ENCODE measurements at regions not wholly inside any gene's neighbourhood (a gene's known extent, or its start where the extent isn't known, plus 50 kb on each side); places are given as distances from the start of the nearest gene placed in this dataset.

DNA sequence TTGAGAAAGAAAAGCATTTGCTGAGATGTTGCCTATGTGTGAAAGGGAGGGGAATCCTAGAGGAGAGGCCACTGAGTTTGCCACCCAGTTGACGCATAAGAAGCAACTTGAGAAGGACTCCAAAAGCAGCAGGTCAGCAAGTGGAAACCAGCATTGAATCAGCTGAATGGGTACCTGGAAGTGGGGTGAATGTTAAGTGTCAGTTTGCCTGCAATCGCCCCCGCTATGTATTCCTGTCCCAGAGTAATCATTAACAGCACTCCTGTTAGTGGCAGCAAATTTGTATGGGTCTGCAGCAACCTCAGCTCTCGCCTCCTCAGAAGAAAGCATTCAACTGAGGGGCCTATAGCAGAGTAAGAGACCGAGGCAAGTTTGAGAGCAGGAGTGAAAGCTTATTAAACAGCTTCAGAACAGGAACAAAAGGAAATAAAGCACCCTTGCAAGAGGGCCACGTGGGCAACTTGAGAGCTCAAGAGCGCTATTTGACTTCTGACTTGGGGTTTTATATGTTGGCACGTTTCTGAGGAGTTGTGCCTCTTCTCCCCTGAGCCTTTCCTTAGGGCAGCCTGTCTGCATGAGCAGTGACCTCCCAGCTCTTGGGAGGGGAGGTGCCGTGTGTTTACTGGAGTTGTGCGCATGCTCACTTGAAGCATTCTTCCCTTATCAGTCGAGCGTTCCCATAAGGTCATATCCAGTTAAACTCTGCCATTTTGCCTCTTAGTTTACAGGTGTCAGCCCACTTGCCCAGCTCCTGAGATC, 122.6 kb upstream of the PHACTR1 start:
- DNase-seq = no peak

DNA sequence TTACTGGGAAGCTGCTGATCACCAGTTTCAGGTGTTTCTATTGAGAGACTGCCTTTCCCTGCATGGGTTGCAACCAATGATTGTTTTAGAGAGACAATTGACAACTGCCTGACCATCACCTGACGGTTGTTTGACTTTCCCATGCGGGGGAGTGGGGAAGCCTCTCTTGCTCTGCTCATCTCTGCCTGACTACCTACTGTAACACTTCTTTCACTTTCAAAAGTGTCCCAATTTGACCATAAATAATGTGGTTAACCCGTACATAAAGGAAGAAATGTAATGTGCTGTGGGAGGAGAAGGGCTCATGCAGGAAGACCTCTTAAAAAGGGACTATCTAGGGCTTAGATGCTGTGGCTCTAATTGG, 122.1 kb upstream of the PHACTR1 start:
- no peak for DNase-seq

DNA sequence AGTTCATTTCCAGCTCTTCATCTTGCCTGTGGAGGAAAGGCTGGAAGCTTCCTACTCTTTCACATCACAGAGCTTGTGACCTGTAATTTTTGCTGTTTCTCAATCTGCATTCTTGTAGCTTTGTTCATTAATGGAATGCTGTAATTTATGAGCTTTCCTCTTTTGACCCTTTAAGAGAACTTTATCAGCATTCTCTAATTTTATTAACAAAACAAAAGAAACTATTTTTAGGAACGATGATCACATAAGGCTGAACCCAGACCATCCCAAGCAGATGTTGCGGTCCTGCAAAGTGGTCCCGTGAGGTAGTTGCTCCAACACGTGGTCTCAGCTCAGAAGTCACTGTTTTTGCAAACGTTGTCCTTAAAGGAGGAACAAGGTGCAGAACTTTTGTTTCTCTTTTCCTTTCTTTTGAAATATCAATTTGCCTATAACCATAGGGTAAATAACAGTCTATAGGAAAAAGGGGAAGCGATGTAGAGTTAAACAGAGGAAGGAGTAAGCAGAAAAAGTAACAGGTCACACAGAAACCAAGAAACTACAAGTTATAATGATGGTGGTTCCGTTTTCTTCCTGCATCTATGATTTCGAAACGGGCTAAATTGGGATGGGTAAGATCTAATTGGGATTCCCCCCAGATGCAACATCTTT, 121.3 kb upstream of the PHACTR1 start:
- no peak for DNase-seq

DNA sequence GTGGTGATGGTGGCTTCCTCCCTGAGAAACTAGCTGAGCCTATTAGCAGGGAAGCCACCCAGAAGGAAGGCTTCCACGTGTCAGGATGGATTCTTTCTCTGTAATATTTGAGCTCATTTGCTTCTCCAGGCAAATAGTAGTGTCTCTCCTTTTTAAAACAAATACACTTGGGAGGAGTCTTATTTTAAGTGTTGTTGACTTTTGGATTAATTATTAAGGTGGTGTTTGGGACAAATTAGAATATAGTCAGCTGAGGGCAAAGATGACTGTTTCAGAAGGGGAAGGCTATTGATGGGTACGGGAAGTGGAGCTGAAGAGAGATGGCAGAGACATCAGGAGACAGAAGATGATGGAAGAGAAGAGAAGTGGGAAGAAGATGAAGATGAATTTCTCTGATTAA, 119.8 kb upstream of the PHACTR1 start:
- DNase-seq = no peak

DNA sequence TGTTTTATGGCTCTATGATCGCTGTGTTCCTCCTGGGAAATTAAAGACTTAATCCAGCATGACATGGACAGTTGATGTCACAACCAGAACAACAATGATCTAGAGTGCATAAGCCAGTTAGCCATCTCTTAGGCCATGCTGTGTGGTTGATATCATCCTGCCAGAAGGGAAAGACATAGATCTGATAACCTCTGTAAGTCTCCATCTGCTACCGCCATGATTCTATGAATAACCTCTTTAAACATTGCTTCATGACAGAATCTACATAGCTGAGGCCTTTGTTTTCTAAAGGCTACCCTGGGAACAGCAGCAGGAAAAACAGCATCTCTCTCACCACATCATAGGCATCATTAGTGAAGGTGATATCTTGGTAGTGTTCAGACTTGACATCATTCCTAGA, 117.6 kb upstream of the PHACTR1 start:
- no peak for DNase-seq

DNA sequence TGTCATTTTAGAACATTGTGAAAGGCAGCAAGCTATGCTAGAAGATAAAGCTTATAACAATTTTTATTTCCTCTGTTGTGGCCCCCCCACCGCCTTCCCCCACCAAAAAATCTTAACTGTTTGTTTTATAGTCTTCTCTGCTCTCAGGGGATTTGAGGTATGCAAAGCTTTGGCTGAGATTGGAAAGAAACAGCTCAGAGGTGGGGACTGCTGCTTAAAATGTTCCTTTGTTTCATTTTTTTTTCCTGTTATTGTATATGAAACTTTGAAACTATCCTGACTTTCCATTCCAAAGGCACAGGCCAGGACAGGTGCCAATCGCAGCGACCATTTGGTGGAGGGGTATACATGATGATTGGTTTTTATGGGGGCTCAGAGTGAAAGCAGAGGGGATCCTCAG, 114.7 kb upstream of the PHACTR1 start:
- DNase-seq = no peak

DNA sequence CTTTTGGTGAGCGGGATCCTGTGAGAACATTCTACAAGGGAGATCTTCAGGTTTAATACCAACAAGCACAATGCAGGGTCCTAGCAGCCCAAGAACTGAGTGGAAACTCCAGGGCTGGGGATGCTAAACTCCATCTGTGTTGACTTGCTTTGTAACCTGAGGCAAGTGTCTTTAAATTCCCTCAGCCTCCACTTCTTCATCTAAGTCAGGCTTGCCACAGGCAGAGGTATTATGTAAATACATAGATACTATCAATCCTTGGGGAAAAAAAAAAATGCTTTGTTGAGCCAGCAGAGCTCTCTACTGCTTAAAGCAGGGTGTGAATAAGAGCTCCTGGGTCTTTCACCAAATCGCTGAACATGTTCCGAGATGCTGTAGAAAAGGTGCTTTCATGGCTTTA, 114.2 kb upstream of the PHACTR1 start:
- DNase-seq = no peak

DNA sequence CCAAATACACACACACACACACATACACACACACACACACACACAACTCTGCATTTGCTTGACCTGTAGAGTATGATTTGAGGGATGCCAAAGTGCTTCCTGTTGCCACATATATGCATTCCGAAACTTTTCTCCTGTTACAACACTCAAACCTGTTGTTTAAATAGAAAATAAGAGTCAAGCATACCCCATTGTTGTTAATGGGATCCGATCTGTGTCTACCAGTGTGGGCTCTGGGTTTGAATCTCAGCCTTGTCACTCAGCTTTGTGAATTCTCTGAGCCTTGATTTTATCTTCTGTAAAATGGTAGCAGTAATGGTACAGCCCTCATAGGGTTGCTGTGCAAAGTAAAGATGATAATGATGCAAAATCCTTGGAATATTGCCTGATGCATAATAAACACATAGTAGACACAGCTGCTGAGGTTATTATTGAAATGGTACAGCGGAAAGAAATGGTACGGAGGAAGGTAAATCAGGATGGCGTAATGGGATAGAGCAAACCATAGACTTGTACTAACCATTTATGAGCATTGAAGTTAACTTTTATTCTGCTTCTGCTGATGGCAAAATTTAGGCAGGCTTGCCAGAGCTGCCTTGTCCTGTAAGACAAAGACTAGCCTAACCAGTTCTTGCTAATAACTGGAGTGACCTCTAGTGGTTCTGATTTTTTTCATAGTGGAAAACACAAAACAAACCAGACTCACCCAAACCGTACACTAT, 113.5 kb upstream of the PHACTR1 start:
- DNase-seq = peak; percentile 4

DNA sequence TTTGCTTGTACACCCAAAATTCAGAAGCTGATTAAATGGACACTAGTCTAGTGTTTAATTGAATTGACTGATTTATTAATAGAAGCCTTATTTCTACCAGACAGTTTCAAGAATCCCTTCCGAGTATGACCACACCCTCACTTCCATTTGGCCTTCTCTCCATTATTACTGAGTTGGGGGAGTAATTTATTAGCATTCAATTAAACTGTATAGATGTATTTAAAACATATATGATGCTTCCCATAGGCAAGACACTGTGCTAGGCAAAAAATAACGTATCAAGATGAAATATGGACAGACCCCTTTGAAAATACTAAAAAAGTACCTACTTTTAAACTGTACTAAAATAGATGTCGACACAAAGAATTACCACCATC, 112.9 kb upstream of the PHACTR1 start:
- DNase-seq = no peak

DNA sequence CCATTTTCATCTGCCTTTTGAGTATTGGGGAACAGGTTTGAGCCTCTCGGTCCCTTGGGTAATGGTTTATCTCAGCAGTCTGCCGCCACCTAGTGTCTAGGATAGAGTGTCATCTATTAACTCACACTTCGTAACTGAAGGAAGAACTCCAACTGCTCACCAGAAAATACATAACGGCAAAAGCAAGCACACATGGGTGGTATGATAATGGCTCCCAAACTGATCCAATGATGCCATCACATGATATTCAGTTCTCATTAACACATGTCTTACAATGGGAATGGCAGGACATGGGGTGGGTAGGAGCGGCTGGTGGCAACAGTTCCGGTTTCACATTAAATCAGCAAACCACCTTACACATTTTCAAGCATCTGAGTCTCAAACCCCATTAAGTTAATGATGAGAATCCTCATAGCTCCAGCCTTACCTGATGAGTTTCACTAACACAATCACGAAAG, 110.7 kb upstream of the PHACTR1 start:
- DNase-seq = peak; percentile 70

DNA sequence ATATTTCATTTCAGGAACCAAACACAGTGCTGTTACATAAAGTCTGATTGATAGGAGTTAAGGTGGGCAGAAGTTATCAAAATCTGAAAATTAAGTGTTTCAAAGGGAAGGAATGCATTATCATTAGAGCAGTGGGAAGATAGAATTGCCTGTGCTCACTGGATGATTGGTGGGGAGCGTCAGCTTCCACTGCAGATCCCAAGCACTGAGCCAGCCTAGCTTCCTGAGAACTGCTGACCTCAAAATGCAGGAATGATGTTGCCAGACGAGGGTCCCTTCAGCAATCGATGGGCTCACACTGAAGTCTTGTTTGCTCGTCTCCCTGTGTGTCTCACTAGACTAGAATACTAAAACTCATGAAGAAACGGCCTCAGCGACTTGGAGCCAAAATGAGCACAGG, 110.0 kb upstream of the PHACTR1 start:
- no peak for DNase-seq

DNA sequence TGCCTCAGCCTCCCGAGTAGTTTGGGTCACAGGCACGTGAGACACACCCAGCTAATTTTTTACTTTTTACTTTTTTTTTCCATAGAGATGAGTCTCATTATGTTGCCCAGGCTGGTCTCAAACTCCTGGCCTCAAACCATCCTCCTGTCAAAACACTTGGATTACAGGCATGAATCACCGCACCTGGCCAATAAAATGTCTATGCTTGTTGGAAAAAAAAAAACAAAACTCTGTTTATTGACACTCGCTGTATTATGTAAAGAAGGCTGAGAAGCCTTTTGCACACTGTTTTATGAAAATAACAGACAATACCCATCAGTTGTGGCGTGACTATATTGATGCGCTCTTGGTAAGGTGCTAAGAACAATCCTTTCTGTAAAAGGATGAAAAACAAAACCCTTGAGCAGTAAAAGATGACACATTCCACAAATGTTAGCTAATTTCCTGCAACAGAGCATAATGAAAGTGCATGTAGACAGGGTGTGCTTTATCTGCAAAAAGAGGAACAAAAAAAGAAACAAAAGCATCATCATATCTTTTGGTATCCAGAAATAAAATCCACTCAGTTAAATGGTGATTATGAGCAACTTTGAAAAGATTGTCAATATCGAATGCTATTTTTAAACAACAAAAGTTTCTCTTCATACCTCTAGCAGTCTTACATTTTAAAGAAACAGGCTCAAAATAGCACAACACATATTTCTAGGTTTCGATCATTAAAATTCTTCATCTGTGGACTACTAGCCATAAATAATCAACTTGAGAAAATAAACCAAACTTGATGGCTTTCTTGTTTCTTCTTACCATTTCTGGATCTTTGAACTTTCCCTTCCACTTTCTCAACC, 108.3 kb upstream of the PHACTR1 start:
- DNase-seq = peak; percentile 42

DNA sequence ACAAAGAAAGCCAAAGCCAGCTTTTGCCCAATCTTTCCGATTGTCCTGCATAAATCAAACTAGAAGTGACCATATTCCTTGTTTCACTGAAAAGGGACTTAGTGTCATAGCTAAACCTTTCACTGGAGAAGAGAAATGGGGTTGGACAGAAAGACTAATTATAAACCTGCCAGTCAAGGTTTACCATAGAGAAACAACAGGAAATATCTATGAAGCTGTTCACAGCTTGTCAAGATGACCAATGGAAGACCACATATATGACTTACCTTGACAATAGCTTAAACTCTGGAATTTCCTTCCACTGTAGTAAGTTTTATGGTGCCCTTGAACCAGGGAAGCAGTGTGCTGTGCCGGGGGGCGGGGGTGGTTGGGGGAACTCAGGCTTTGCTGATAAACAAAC, 107.7 kb upstream of the PHACTR1 start:
- DNase-seq = no peak

DNA sequence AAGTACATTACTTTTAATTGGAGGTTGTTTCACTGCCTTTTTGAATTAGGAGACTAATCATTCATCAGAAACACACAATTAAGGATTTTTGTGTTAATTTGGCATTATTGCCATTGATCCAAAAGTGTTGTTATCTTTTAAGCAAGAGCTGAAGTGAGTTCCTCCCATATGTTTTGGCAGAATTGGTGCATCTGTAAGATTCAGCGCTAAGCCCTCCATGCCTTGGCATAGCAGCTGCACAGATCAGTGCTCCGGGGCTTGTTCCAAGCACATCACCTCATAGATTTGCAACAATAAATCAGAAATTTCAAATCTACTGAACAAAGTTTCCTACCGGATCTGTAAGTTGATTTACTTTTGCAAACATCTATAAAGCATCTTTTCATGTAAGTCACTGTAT, 106.8 kb upstream of the PHACTR1 start:
- DNase-seq = no peak

DNA sequence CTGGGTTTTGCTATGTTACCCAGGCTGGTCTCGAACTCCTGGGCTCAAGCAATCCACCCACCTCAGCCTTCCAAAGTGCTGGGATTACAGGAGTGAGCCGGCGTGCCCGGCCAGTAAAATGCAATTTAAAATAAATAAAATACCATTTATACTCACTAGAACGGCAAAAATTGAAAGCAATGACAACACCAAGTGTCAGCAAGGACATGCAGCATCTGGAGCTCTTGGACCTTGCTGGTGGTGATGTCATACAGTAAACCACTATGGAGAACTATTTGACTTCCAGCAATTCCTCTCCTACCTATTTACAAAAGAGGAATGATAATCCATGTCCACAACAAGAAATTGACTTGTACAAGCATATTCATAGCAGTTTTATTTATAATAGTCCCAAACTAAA, 105.7 kb upstream of the PHACTR1 start:
- no peak for DNase-seq

DNA sequence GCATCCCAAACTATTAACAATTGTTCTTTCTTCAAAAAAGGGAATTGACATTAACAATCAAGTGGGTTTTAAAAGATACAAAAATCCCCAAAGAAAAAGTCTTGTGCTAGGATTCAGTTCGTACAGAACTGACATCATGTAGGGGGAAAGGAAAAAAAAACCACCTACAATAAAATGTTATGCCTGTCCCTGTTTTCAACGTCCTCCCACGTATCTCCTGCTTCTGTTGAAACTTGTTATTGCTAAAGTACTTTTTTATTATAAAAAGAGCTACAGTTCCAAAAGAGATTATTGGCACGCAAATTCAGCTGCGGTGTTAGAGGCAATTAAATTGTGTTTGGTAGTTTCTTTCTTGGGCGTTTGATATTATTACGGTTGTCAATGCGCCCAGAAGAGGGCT, 102.8 kb upstream of the PHACTR1 start:
- no peak for DNase-seq

DNA sequence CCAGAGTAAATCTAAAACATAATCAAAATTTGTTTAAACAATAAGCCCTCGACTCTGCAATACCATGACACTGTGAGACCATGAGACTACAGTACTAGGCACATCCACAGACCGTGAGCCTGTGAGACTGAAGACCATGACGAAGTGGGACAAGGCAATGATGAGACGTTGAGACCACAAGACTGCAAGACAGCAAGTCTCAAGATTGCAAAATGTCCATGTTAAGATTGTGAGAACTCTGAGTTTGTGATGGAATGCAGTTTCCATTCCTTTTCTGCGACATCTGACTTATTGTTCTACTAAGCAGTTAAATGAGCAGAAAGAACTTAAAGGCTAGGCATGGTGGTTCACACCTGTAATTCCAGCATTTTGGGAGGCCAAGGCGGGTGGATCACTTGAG, 102.1 kb upstream of the PHACTR1 start:
- no peak for DNase-seq

DNA sequence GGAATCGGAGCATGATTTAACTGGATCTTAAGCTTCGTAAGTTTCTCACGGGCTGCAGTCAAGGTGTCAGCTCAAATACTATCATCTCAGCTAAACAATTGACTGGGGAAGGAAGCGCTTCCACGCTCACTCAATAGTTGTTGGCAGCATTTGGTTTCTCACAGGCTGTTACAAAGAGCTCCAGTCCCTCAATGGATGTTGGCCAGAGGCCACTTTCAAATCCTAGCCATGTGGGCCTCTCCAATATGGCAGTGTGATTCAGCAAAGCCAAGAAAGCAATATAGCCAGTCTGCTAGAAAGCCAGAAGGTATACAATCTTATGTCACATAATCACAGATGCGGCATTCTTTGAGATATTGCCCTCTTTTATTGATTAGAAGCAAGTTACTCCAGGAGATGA, 98.3 kb upstream of the PHACTR1 start:
- DNase-seq = no peak

DNA sequence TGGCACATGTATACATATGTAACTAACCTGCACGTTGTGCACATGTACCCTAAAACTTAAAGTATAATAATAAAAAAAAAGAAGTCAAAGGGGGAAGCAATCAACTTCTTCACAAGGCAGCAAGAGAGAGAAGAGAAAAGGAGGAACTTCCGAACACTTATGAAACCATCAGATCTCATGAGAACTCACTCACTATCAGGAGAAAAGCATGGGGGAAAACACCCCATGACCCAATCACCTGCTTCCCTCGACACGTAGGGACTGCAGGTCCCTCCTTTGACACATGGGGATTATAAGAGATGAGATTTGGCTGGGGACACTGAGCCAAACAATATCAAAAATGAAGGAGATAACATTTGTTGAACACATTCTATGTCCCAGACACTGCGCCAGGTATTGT, 94.8 kb upstream of the PHACTR1 start:
- DNase-seq = no peak

DNA sequence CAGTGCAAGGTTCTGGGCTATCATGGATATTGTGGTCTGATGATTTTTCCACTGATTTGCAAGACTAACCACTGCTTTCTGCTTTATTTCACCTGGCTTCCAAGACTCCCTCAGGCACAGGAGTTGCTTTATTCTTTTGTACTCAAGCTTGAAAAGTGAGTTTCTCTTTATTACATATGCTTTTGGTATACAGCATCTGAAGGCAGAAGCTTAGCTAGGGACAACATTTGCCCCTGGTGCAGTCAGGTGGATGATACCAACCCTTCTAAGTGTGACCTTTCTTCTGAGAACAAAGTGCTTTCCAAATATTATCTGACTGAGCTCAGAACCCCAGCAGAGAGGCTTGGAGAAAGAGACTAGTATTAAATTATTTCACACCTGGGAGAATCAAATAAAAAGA, 94.0 kb upstream of the PHACTR1 start:
- DNase-seq = no peak

DNA sequence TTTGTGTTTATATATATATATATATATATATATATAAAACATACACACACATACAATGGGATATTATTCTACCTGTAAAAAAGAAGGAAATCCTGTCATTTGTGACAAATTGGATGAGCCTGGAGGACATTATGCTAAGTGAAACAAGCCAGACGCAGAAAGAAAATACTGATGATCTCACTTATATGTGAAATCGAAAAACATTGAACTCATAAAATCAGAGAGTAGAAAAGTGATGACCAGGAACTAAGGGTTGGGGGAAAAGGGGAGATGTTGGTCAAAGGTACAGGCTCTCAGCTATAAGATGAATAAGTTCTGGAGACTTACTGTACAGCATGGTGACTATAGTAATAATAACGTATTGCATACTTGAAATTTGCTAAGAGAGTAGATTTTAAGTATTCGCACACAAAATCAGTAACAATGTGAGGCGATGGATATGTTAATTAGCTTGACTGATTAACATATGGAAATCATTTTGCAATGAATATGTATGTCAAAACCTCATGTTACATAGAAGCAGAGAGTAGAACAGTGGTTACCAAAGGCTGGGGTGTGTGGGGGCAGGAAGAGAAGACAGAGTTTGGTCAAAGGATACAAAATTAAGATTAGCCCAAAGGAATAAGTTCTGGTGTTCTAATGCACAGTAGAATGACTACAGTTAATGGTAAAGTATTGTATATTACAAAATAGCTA, 92.3 kb upstream of the PHACTR1 start:
- no peak for DNase-seq

DNA sequence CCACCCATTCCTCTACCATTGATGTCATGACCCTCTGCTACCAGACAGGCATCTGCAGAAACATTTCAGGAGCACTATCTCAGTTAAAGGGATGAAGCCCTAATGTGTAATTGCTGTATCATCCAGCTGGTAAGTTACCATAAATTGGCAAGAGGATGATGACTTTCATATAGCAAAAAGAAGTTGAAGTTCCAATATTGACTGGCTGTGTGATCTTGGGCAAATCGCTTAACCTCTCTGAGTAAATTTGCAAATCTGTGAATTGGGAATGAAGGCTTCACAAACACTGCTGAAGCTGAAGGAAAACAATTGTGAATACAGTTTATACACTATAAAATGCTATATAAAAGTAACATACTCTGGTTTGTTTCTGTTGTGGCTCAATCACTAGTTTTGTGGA, 89.5 kb upstream of the PHACTR1 start:
- no peak for DNase-seq

DNA sequence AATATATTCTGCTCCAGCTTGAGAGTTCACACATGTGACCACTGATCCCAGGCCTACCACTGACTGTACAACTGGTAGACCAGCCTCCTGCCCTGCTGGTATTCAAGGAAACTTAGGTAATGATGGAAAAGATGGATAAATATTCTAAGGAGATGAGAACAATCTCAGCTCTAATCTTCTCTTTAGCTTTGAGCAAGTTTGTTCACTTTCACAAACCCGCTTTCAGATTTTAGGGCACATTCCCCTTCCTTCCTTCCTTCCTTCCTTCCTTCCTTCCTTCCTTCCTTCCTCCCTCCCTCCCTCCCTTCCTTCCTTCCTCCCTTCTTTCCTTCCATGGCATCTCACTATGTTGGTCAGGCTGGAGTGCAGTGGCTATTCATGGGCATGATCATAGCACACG, 88.2 kb upstream of the PHACTR1 start:
- DNase-seq = no peak
